ENCODE measurements at regions not wholly inside any gene's neighbourhood (a gene's known extent, or its start where the extent isn't known, plus 50 kb on each side); places are given as distances from the start of the nearest gene placed in this dataset.

DNA sequence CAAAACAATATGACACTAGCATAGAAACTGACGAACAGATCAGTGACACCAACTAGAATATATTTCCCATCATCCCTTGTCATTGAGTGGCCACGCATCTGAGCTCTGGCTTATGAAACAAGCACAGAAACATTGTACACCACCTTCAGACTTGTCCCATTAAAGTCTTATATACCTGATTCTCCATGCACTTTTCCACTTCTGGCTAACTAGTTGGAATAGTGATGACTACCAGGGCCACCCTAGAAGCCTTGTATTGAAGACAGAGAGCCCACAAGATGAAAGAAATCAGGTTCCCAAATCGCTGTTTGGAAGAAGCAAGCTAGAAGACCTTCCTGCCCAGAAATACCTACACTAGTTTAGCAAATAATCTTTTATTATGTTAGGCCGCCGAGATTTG lies 99.7 kb upstream of the PPM1H start:
- Histone ChIP-seq H3K27ac (ENCODE audit: low read depth in 1 of 3, low read length in 2 of 3) (no peak overlapping the region), H3K9me3 (ENCODE audit: control insufficient read depth in 2 of 2, insufficient read depth in 1 of 2, low read depth in 1 of 2, low read length in 1 of 2) (no peaks in the 10 kb centered on the region), H3K36me3 (ENCODE audit: control insufficient read depth in 3 of 3, insufficient read depth in 2 of 3, low read depth in 1 of 3, low read length in 3 of 3) (no peaks in the 10 kb centered on the region), H3K4me3 (ENCODE audit: low read depth in 1 of 3, low read length in 3 of 3) (no peak overlapping the region), H3K4me1 (ENCODE audit: control insufficient read depth in 3 of 3, insufficient read depth in 2 of 3, low read depth in 1 of 3, low read length in 2 of 3) (no peaks in the 10 kb centered on the region), H3K27me3 (ENCODE audit: control insufficient read depth in 3 of 3, insufficient read depth in 3 of 3, low read length in 3 of 3) (no peaks in the 10 kb centered on the region)
- DNase-seq (no peak), FAIRE-seq (no peak)
- 87 to 94% (median 90%) methylated on average over 5 of the region's 5 CpGs for WGBS, 3 donors

- no peaks in the 10 kb centered on the region for H3K4me1 ChIP-seq (ENCODE audit: control insufficient read depth in 3 of 3, insufficient read depth in 2 of 3, low read depth in 1 of 3, low read length in 2 of 3)
- no peaks in the 10 kb centered on the region for H3K27me3 ChIP-seq (ENCODE audit: control insufficient read depth in 3 of 3, insufficient read depth in 3 of 3, low read length in 3 of 3)
- no peaks in the 10 kb centered on the region for H3K36me3 ChIP-seq (ENCODE audit: control insufficient read depth in 3 of 3, insufficient read depth in 2 of 3, low read depth in 1 of 3, low read length in 3 of 3)
- DNase-seq = no peak
- H3K9me3 ChIP-seq (ENCODE audit: control insufficient read depth in 2 of 2, insufficient read depth in 1 of 2, low read depth in 1 of 2, low read length in 1 of 2) = no peaks in the 10 kb centered on the region
- H3K27ac ChIP-seq (ENCODE audit: low read depth in 1 of 3, low read length in 2 of 3) = no peak overlapping the region
- H3K4me3 ChIP-seq (ENCODE audit: low read depth in 1 of 3, low read length in 3 of 3) = no peak overlapping the region
- WGBS, 3 donors = 77 to 87% (median 77%) methylated on average over 2 of the region's 2 CpGs
- FAIRE-seq = no peak
These were observed 94.7 kb upstream of the PPM1H start for GRCh38 chr12:63029676-63030075.

DNA sequence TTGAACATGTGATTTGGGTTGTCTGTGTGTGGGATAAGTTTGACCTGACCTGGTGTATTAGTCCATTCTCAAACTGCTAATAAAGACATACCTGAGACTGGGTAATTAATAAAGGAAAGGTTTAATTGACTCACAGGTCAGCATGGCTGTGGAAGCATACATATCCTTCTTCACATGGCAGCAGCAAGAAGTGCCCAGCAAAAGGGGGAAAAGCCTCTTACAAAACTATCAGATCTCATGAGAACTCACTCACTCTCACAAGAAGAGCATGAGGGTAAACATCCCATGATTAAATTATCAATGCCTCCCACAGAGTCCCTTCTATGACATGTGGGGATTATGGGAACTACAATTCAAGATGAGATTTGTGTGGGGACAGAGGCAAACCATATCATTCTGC lies 94.0 kb upstream of the PPM1H start:
- H3K27ac ChIP-seq (ENCODE audit: low read depth in 1 of 3, low read length in 2 of 3) = no peak overlapping the region
- H3K36me3 ChIP-seq (ENCODE audit: control insufficient read depth in 3 of 3, insufficient read depth in 2 of 3, low read depth in 1 of 3, low read length in 3 of 3) = no peaks in the 10 kb centered on the region
- H3K4me3 ChIP-seq (ENCODE audit: low read depth in 1 of 3, low read length in 3 of 3) = no peak overlapping the region
- no peak for FAIRE-seq
- no peaks in the 10 kb centered on the region for H3K9me3 ChIP-seq (ENCODE audit: control insufficient read depth in 2 of 2, insufficient read depth in 1 of 2, low read depth in 1 of 2, low read length in 1 of 2)
- H3K27me3 ChIP-seq (ENCODE audit: control insufficient read depth in 3 of 3, insufficient read depth in 3 of 3, low read length in 3 of 3) = no peaks in the 10 kb centered on the region
- DNase-seq = no peak
- H3K4me1 ChIP-seq (ENCODE audit: control insufficient read depth in 3 of 3, insufficient read depth in 2 of 3, low read depth in 1 of 3, low read length in 2 of 3) = no peaks in the 10 kb centered on the region

- no peak for DNase-seq
- FAIRE-seq = no peak
- H3K27me3 ChIP-seq (ENCODE audit: control insufficient read depth in 3 of 3, insufficient read depth in 3 of 3, low read length in 3 of 3) = no peaks in the 10 kb centered on the region
- no peaks in the 10 kb centered on the region for H3K36me3 ChIP-seq (ENCODE audit: control insufficient read depth in 3 of 3, insufficient read depth in 2 of 3, low read depth in 1 of 3, low read length in 3 of 3)
- H3K4me3 ChIP-seq (ENCODE audit: low read depth in 1 of 3, low read length in 3 of 3) = no peak overlapping the region
- H3K27ac ChIP-seq (ENCODE audit: low read depth in 1 of 3, low read length in 2 of 3) = no peak overlapping the region
- H3K9me3 ChIP-seq (ENCODE audit: control insufficient read depth in 2 of 2, insufficient read depth in 1 of 2, low read depth in 1 of 2, low read length in 1 of 2) = no peaks in the 10 kb centered on the region
- no peaks in the 10 kb centered on the region for H3K4me1 ChIP-seq (ENCODE audit: control insufficient read depth in 3 of 3, insufficient read depth in 2 of 3, low read depth in 1 of 3, low read length in 2 of 3)
These were observed 90.2 kb upstream of the PPM1H start for GRCh38 chr12:63025116-63025515.

DNA sequence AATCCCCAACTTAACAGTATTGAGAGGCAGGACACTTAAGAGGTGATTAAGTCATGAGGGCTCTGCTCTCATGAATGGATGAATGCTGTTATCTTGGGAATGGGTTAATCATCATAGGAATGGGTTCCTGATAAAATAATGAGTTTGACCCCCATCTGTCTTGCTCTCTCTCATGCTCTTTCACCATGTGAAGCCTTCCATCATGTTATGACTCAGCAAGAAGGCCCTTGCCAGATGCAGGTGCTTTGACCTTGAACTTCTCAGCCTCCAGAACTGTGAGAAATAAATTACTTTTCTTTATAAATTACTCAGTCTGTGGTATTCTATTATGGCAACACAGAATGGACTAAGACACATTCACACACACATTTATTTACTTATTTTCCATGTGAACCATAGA lies 89.0 kb upstream of the PPM1H start:
- H3K36me3 ChIP-seq (ENCODE audit: control insufficient read depth in 3 of 3, insufficient read depth in 2 of 3, low read depth in 1 of 3, low read length in 3 of 3) = no peaks in the 10 kb centered on the region

GRCh38 chr12:63021116-63021515 lies 86.2 kb upstream of the PPM1H start:
- Histone ChIP-seq H3K27me3 (ENCODE audit: control insufficient read depth in 3 of 3, insufficient read depth in 3 of 3, low read length in 3 of 3) (no peaks in the 10 kb centered on the region), H3K27ac (ENCODE audit: low read depth in 1 of 3, low read length in 2 of 3) (no peak overlapping the region), H3K36me3 (ENCODE audit: control insufficient read depth in 3 of 3, insufficient read depth in 2 of 3, low read depth in 1 of 3, low read length in 3 of 3) (no peaks in the 10 kb centered on the region), H3K9me3 (ENCODE audit: control insufficient read depth in 2 of 2, insufficient read depth in 1 of 2, low read depth in 1 of 2, low read length in 1 of 2) (no peaks in the 10 kb centered on the region), H3K4me1 (ENCODE audit: control insufficient read depth in 3 of 3, insufficient read depth in 2 of 3, low read depth in 1 of 3, low read length in 2 of 3) (no peaks in the 10 kb centered on the region), H3K4me3 (ENCODE audit: low read depth in 1 of 3, low read length in 3 of 3) (no peak overlapping the region)
- DNase-seq (no peak), FAIRE-seq (no peak)
- 66 to 88% (median 79%) methylated on average over 6 of the region's 6 CpGs for WGBS, 3 donors

More for the DNA sequence above, 89.0 kb upstream of the PPM1H start:
- Histone ChIP-seq H3K27me3 (ENCODE audit: control insufficient read depth in 3 of 3, insufficient read depth in 3 of 3, low read length in 3 of 3) (no peaks in the 10 kb centered on the region), H3K27ac (ENCODE audit: low read depth in 1 of 3, low read length in 2 of 3) (no peak overlapping the region), H3K9me3 (ENCODE audit: control insufficient read depth in 2 of 2, insufficient read depth in 1 of 2, low read depth in 1 of 2, low read length in 1 of 2) (no peaks in the 10 kb centered on the region), H3K4me3 (ENCODE audit: low read depth in 1 of 3, low read length in 3 of 3) (no peak overlapping the region), H3K4me1 (ENCODE audit: control insufficient read depth in 3 of 3, insufficient read depth in 2 of 3, low read depth in 1 of 3, low read length in 2 of 3) (no peaks in the 10 kb centered on the region)
- FAIRE-seq (no peak), DNase-seq (no peak)

GRCh38 chr12:63020269-63020668 lies 85.3 kb upstream of the PPM1H start:
- H3K4me3 ChIP-seq (ENCODE audit: low read depth in 1 of 3, low read length in 3 of 3) = no peak overlapping the region
- H3K9me3 ChIP-seq (ENCODE audit: control insufficient read depth in 2 of 2, insufficient read depth in 1 of 2, low read depth in 1 of 2, low read length in 1 of 2) = no peaks in the 10 kb centered on the region
- no peak overlapping the region for H3K27ac ChIP-seq (ENCODE audit: low read depth in 1 of 3, low read length in 2 of 3)
- no peaks in the 10 kb centered on the region for H3K27me3 ChIP-seq (ENCODE audit: control insufficient read depth in 3 of 3, insufficient read depth in 3 of 3, low read length in 3 of 3)
- H3K4me1 ChIP-seq (ENCODE audit: control insufficient read depth in 3 of 3, insufficient read depth in 2 of 3, low read depth in 1 of 3, low read length in 2 of 3) = no peaks in the 10 kb centered on the region
- no peaks in the 10 kb centered on the region for H3K36me3 ChIP-seq (ENCODE audit: control insufficient read depth in 3 of 3, insufficient read depth in 2 of 3, low read depth in 1 of 3, low read length in 3 of 3)
- DNase-seq (no peak), FAIRE-seq (no peak)

DNA sequence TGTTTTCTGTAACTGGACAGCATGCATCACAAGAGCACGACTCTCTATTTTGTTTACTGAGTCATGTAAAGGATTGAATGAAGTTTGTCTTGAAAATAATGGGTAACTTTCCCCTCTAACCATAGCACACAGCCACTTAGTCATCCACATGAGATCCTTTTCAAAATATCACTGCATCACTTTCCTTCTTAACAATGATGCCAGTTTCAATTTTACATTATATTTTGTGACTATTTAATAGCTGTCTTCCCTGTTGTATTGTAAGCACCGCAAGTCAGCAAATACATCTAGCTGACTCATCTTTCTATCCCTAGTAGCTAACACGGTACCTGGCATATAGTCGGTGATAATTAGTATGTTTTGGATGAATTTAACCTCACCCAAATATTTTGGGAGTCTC lies 83.3 kb upstream of the PPM1H start:
- no peaks in the 10 kb centered on the region for H3K4me1 ChIP-seq (ENCODE audit: control insufficient read depth in 3 of 3, insufficient read depth in 2 of 3, low read depth in 1 of 3, low read length in 2 of 3)
- no peaks in the 10 kb centered on the region for H3K36me3 ChIP-seq (ENCODE audit: control insufficient read depth in 3 of 3, insufficient read depth in 2 of 3, low read depth in 1 of 3, low read length in 3 of 3)
- H3K27me3 ChIP-seq (ENCODE audit: control insufficient read depth in 3 of 3, insufficient read depth in 3 of 3, low read length in 3 of 3) = no peaks in the 10 kb centered on the region
- no peak for DNase-seq
- 51 to 61% (median 55%) methylated on average over 4 of the region's 4 CpGs for WGBS, 3 donors
- H3K27ac ChIP-seq (ENCODE audit: low read depth in 1 of 3, low read length in 2 of 3) = no peak overlapping the region
- no peaks in the 10 kb centered on the region for H3K9me3 ChIP-seq (ENCODE audit: control insufficient read depth in 2 of 2, insufficient read depth in 1 of 2, low read depth in 1 of 2, low read length in 1 of 2)
- no peak for FAIRE-seq
- H3K4me3 ChIP-seq (ENCODE audit: low read depth in 1 of 3, low read length in 3 of 3) = no peak overlapping the region

GRCh38 chr12:63013302-63013701 lies 78.4 kb upstream of the PPM1H start:
- H3K36me3 ChIP-seq (ENCODE audit: control insufficient read depth in 3 of 3, insufficient read depth in 2 of 3, low read depth in 1 of 3, low read length in 3 of 3) = no peaks in the 10 kb centered on the region
- WGBS, 3 donors = 85 to 94% (median 89%) methylated on average over 3 of the region's 3 CpGs
- H3K4me3 ChIP-seq (ENCODE audit: low read depth in 1 of 3, low read length in 3 of 3) = no peak overlapping the region
- no peak overlapping the region for H3K27ac ChIP-seq (ENCODE audit: low read depth in 1 of 3, low read length in 2 of 3)
- FAIRE-seq = no peak
- no peaks in the 10 kb centered on the region for H3K9me3 ChIP-seq (ENCODE audit: control insufficient read depth in 2 of 2, insufficient read depth in 1 of 2, low read depth in 1 of 2, low read length in 1 of 2)
- no peaks in the 10 kb centered on the region for H3K27me3 ChIP-seq (ENCODE audit: control insufficient read depth in 3 of 3, insufficient read depth in 3 of 3, low read length in 3 of 3)
- H3K4me1 ChIP-seq (ENCODE audit: control insufficient read depth in 3 of 3, insufficient read depth in 2 of 3, low read depth in 1 of 3, low read length in 2 of 3) = no peaks in the 10 kb centered on the region
- DNase-seq = no peak

All from small intestine (tissue), 7 donors.